ENCODE measurements at regions not wholly inside any gene's neighbourhood (a gene's known extent, or its start where the extent isn't known, plus 50 kb on each side); places are given as distances from the start of the nearest gene placed in this dataset.
"Not testable (repeated sequence)": the region's sequence is repeated elsewhere in the genome, so short reads cannot be mapped to it uniquely, and the experiment has no call there.

DNA sequence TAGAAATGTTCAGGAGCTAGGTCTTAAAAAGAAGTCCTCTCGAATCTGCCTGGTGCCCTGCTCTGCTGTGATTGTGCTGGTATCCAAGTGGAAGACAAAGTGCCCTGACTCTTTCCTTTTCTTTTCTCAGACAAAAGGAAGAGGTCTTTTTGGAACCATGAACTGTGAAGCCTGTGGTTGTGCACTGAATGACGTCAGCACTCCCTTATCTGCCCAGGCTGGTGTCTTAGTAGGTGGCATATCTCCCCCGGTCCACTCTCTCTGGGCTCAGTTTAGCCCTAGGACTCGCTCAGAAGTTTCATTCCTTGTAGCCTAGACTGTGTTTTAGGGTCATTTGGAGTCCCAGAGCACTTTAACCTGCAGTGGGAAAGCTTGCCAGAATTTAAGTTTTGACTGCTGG is 400.3 kb upstream of the CT83 start:
- DNase-seq: no peak

DNA sequence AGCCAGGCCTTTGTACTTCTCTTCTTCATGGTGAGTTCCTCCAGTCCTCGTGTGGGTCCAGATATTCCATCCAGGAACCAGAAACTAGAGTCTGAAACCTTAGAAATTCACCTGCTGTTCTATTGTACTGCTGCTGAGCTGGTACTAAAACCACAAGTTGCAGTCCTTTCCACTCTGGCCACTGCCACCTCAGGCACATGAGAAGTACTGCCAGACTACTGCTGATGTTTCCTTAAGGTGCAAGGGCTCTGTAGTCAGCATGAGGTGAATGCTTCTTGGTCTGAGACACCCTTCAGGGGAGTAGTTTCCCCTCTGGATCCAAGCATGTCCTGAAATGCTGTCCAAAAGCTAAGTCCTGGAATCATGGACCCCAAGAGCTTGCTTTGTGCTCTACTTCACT is 399.6 kb upstream of the CT83 start:
- DNase-seq: no peak

DNA sequence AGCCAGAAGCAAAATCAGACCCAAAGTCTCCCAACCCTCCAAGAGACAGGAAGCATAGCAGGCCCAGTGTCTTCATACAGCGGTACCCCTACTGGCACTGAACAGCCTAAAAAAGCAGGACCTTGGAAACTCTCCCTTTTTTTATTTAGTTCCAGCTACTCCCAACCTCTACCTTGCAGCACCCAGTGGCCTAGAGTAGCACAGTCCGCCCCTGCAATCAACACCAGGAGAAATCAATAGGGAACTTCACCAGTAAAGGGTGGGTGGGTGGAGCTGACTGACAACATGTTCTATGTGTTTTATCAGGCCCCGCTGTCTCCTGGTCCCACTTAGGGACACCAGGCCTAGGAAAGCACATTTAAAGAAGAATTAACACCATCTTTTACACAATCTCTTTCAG is 378.5 kb upstream of the CT83 start:
- no peak for DNase-seq

DNA sequence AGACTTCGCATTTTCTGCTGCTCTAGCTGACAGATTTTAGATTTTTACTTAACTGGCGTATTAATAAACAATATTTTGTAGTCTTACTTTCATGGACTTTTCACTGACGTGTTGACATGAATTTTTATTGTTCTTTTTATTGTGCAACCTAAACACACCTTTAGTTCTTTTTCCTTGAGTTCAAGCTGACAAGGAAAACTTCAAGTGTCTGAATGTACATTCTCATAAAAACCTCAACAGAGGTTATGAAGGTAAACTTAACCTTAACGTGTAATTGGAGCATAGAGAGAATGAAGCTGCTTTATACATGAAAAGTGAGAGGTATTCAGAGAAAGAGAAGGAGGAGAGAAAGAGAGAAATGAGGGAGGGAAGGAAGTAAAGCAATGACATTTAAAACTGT is 364.3 kb upstream of the CT83 start:
- DNase-seq: no peak

DNA sequence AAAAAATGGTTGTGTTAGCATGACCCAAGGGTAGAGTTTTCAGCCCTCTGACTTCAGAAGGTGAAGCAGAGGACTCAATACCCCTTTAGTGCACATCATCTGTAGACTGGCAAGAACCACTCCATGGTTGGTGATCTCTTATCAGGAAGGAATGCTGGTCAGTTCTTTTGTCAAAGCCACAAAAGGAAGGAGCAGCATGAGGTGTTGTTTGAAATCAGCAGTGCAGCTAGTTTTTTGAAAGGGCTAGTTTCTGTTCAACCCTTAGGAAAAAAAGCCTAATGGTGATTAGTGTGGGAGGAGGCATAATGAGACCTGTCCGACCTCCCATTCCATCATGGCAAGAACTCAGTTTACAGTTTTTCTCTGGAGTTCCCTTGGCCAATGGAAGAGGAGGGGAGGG is 362.0 kb upstream of the CT83 start:
- DNase-seq: no peak

DNA sequence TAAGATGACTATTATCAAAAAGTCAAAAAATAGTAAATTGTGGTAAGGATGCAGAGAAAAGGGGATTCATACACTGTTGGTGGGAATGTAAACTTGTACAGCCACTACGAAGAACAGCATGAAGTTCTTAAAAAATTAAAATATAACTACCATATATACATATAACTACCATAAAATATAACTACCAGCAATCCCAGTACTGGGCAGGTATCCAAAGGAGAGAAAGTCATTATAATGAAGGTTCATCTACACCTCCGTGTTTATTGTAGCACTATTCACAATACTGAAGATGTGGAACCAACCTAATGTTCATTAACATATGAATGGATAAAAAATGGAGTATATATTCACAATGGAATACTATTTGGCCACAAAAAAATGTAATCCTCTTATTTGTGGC is 360.9 kb upstream of the CT83 start:
- no peak for DNase-seq

DNA sequence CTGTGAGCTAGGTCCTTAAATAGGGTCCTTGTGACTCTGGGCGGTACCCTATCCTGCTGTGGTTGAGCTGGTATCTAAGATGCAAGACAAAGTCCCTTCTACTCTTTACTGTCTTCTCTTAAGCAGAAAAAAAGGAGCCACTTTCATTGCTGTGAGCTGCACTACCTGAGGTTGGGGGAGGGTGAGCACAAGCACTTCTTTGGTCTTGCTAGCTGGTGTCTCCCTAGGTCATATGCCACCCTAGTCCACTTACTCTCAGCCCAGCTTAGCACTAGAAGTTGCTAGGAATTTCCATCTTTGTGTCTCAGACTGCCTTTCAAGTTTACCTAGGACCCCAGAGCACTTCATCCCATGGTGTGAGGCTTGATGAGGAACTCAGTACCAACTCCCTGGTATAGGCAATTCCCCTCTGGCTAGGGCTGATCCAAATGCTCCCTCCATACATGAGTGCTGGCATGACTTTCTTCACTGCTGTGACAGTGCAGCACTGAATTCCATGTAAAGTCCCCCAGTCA is 343.6 kb upstream of the CT83 start:
- DNase-seq: no peak

DNA sequence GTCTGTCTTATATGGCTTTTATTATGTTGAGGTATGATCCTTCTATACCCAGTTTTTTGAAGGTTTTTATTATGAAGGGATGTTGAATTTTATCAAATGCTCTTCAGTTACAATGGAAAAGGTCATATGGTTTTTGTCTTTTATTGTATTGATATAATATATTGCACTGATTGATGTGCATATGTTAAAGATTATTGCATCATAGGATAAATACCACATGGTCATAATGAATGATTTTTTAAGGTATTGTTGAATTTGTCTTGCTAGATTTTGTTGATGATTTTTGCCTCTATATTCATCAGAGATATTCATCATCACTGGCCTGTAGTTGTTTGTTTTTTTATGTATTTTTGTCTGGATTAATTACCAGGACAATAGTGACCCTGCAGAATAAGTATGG is 339.2 kb upstream of the CT83 start:
- no peak for DNase-seq

DNA sequence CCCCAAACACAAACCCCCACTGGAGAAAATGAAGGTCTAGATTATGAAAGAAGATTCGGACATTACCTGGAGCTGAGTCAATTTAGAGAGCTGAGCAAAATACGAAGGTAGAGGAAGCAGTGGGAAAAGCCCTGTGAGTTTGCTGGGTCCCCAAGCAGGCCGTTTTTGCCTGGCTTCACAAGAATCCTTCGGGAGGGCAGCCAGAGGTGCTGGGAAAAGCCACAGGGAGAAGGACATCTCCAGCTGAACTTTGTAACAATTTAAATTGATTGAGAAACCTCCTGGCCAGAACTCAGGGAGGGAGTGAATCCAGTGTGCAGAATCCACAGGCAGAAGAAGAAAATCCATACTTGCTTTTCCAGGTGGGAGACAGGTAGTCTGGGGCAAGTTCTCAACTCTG is 319.1 kb upstream of the CT83 start:
- no peak for DNase-seq

DNA sequence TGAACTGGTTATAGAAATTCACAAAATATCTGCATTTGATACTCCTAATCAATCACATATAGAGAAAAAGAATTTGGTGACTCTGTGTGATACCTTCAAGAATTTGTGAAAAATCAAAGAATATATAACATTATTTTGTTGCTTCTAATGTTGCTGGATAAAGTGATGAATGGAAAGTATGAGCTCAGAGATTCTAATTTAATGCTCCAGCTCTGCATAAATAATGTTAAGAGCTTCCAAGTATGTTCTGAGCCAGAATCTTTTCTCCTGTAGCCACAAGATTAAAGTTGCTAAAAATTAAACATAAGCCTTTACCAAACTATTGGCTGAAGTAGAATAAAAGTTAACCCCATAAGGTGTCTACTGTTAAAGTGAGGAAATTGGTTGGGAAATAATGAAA is 294.7 kb upstream of the CT83 start:
- DNase-seq: no peak

DNA sequence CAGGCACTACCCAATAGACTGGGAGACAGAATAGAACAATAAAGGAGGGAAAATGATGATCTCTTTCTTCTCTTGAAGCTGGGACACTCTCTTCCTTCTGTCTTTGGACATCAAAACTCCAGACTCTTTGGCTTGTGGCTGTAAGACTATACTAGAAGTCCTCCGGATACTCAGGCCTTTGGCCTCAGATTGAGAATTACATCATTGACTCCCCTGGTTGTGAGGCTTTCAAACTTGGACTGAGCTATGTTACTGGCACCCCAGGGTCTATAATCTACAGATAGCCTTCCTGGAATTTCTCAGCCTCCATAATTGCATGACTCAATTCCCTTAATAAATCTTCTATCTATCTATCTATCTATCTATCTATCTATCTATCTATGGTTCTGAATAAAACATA is 294.2 kb upstream of the CT83 start:
- no peak for DNase-seq

DNA sequence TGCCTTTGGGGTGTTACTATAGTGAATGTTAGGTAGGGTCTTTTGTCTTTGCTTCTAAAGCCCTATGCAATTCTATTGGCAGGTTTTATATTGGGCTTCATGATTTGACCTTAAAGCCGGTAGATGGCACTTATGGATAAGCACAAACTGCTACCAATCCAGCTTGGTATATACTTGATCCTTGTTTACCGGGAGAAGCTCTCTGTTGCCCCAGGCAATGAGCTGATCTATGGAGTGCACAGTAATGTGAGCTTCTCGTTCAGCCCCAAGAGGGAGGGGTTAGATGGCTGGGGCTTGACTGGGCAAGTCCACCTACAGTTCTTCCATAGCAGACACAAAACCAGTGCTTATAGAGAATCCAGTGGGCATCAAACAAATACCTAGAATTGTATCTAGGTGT is 287.2 kb upstream of the CT83 start:
- no peak for DNase-seq

DNA sequence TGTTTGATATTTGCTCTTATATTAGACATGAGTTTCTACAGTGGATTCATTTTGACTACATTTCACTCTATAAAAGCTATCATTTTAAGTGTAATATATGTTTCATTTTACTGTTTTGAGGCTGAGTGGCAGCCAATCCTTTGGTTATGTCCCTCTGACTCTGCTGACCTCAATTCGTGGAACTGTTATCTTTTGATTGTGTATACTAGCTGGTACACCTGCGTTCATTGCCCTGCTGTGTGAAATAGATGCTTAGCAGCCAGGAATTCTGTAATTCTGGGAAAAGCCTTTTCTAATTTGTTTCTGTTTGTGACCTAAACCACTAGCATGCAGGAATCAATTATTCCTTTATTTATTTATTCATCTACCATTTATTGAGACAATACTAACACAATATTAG is 269.4 kb upstream of the CT83 start:
- no peak for DNase-seq

DNA sequence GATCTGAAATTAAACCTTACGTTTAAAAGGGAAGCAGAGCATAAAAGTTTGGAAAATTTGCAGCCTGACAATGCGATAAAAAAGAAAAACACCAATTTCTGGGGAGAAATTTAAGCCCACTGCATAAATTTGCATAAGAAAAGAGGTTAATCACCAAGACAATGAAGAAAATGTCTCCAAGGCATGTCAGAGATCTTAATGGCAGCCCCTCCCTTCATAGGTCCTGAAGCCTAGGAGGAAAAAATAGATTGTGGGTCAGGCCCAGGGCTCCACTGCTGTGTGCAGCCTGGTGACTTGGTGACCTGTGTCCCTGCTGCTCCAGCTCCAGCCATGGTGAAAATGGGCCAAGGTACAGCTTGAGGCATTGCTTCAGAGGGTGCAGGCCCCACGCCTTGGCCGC is 264.0 kb upstream of the CT83 start:
- DNase-seq: no peak

DNA sequence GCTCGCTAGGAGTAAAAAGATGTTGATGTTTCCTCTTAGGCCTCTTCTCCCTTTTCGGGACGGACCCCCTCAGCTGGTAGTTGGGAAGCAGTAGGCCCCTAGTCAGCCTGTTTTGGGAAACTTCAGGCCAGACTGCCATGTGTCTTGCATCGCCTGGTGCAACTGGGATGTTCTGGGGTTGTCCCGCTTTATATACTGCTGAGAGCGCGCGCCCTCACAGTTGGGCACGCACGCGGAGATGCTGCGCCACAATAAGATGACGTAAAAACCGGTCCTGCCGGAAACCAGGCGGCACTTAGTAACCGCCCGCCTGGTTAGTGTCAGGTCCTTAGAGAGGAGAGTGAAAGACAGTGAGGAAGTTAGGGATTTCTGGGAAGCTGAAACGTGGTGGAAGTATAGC is 231.3 kb upstream of the CT83 start:
- no peak for DNase-seq

DNA sequence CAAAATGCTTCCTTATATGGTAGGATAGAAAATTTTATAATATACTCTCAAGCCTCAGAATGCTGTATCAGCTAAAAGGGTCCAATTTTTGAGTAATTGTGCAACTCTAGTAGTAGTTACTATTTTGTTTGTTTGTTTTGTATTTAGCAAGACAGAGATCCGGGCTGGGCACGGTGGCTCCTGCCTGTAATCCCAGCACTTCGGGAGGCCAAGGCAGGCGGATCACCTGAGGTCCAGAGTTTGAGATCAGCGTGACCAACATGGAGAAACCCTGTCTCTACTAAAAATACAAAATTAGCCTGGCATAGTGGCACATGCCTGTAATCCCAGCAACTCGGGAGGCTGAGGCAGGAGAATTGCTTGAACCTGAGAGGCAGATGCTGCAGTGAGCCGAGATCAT is 216.8 kb upstream of the CT83 start:
- DNase-seq: not testable (repeated sequence)

DNA sequence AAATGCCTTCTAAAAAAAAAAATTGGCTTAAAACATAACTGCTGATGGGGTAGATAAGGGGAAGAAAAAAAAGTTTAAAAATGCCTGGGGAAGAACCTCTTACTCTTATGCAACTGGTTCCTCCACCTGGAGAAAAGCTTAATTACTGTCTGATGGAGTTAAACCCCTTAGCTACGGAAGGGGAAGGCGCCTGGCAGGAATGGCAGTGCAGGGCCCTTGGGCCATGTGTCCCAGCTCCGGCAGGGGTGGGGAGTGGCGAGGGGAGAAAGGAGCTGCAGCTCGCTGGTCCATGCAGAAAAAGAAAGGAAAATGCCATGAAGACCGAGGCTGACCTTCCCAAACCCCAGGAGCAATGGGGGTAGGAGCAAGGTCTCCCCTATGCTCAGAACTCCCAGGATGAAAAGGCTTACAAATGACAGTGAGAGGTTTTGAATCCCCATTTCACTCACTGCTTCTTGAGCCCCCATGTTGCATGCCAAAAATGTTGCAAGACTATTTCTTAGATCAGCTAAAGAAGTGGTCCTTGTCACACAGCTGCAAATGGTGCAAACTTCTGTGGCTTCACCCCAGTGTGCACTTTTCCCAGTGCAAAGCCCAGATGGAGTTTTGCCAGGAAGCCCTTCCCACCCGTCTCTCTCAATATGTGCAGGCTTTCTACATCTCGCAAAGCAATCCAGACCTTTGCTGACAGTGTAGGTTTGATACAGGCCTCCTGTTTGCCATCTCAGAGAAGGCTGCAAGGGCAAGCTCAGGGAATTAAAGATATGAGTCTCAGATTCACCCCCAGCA is 204.8 kb upstream of the CT83 start:
- DNase-seq: no peak

DNA sequence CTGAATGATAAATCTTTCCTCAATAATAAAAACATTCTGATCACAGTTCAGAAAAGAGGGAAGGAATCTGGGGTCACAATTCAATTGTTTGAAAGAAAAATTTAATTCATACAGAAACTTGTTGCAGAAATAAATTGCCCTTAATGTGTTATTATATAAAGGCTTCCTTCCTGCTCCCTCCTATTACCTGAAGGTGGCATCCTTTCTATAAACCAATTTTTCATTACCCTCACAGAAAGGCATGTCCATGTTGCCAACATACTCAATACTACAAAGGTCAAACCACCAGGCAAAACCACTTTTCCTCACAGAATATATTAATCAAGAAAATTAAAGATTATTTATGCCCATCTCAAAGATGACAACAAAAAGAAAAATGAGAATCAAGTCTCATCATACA is 194.3 kb upstream of the CT83 start:
- no peak for DNase-seq

DNA sequence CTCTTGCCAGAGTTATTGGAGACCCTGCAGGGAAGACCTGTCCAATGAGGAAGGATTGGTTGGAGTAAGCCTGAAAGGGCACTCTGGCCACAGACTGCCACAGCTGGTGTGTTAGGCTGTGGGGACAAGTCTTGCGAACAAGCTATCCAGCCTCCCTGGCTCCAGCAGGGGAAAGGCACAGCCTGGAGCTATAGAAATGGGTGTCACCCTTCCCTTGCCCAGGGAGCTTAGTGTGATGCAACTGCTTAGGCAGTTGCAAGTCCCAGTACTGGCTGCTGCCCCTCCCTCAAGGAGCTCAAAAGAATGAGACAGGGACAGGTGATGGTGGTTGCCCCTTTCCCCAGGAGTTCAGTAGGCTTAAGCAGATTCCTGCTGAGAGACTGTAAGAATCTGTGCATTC is 165.7 kb upstream of the CT83 start:
- no peak for DNase-seq

DNA sequence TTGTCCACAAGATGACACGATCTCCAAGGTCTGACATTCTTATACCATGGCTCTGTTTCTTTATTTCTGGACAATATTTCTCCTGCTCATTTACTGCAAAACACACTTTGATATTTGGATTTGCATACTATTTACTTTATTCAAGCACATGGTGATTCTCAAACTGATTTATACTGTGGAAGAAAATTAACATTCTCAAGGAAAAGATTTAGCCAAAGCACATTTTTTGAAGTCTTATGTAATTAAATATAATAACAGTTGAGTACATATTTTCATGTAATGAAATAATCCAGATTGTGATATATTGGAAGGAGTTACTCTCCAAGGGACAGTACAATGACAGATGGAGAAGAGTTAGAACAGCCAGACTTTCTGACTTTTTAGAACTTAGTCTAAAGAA is 155.8 kb upstream of the CT83 start:
- DNase-seq: no peak

DNA sequence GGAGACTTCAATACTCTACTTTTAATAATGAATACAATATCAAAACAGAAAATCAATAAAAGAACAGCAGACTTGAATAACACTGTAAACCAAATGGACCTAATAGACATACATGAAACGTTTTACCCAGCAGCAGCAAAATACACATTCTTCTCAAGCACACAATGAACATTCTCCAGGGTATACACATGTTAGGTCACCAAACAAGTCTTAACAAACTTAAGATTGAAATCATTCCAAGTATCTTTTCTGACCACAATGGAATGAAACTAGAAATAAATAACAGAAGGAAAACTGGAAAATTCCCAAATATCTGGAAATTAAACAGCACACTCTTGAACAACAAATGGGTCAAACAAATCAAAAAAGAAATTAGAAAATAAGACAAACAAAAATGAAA is 145.0 kb upstream of the CT83 start:
- DNase-seq: no peak

DNA sequence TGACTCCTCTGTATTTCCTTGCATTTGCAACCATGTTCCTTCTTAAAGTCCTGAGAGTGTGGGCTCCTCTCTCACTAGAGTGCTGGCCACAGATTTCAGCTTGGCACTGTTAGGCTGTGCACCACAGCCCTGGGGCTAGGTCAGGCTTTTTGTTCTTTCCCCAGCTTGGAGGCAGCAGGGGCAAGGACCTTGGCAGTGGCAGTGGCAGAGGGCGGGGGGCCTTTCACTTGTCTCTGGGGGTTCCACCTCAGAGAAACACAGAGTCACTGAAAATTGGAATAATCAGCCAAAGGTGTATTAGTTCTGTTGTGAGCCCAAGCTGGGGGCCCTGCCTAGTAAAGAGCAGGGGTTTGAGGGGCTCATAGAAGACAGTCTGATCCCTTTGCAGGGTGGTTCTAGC is 142.8 kb upstream of the CT83 start:
- DNase-seq: no peak

DNA sequence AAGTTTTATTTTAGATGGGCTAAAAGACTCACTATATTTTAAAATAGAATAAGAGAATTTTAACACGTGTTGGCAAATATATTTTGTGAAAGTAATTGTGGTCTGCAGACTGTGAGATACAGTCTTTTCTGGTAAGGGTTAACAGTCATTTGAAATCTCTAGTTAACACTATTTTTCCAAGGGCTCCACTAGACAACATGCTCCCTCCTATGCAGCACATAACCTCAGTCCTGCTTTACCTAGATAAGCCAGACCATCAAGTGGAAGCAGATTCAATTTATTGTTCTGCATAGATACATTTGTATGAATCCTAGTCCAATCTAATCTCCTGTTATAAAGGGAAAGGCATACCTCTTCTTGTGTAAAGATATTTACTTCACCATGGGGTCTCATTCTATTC is 133.2 kb upstream of the CT83 start:
- no peak for DNase-seq

All from NCI-H774 (cell line).